Nephron (organoid): ENCODE measurements at regions not wholly inside any gene's neighbourhood (a gene's known extent, or its start where the extent isn't known, plus 50 kb on each side); places are given as distances from the start of the nearest gene placed in this dataset.

Source experiments
- H3K27ac Mint-ChIP-seq, 3 experiments: 2 replicates each; pipeline ENCODE4 v1.8.0; 2020; ENCODE audit warnings: mixed read lengths in 3 of 3, mild to moderate bottlenecking in 2 of 3, moderate library complexity in 1 of 3
- H3K27me3 Mint-ChIP-seq: 2 replicates; pipeline ENCODE4 v1.8.0; 2021; ENCODE audit warnings: low read depth, mild to moderate bottlenecking, moderate library complexity, mixed read lengths
- H3K36me3 Mint-ChIP-seq: 2 replicates; pipeline ENCODE4 v1.8.0; 2020; ENCODE audit warnings: low read depth, mixed read lengths
- H3K4me1 Mint-ChIP-seq: 2 replicates; pipeline ENCODE4 v1.8.0; 2020; ENCODE audit warnings: mixed read lengths
- H3K4me3 Mint-ChIP-seq, 3 experiments: 2 replicates each; pipeline ENCODE4 v1.8.0; 2020; ENCODE audit warnings: mild to moderate bottlenecking in 3 of 3, mixed read lengths in 3 of 3, moderate library complexity in 2 of 3
- H3K9me3 Mint-ChIP-seq: 2 replicates; pipeline ENCODE4 v1.8.0; 2020; ENCODE audit warnings: mixed read lengths
- CTCF ChIP-seq, 3 experiments: fragments of 200-600 bp; sonication (generic); IDR thresholded peaks; one replicate each; pipeline ENCODE4 v1.5.0; 2021; ENCODE audit warnings: antibody characterized with exemption in 3 of 3; ENCODE audit not compliant: unreplicated experiment in 3 of 3

- Mint-ChIP-seq H3K27me3 (peaks cover 14% of the 10 kb centered on the region), H3K4me3 (peak overlapping the region; percentile 18 to 51 (median 35)), H3K4me1 (peaks cover 31% of the 10 kb centered on the region), H3K27ac (peak overlapping the region; percentile 12 to 68 (median 64)), H3K36me3 (no peaks in the 10 kb centered on the region), H3K9me3 (no peaks in the 10 kb centered on the region)
- no peak for TF ChIP-seq CTCF (IDR thresholded peaks at IDR 0.05; ENCODE audit: unreplicated experiment in 3 of 3)
Measured at GRCh38 chr1:208834381-208835096, 590.4 kb upstream of the PLXNA2 start.

DNA sequence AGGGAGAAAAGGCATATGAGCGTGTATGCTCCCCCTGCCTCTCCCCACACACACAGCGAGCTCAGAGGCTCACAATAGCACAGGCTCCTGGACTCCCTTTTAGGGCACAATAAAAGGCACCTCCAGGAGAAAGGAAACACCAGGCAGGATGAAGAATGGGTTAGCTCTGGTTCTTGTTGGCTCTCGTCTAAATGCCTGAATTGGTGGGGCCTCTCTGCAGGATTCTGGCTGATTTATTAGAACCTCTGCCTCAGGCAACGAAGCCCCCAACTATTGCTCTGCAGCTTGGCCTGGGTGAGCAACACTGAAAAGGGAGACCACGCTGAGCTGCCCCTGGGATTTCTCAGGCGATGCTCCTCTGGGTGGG is 590.9 kb upstream of the PLXNA2 start:
- Mint-ChIP-seq H3K4me3 (peak overlapping the region; percentile 16 to 55 (median 18)), H3K27ac (peak overlapping the region; percentile 12 to 68 (median 64)), H3K36me3 (no peaks in the 10 kb centered on the region), H3K27me3 (peaks cover 14% of the 10 kb centered on the region), H3K4me1 (peaks cover 31% of the 10 kb centered on the region), H3K9me3 (no peaks in the 10 kb centered on the region)
- no peak for TF ChIP-seq CTCF (IDR thresholded peaks at IDR 0.05; ENCODE audit: unreplicated experiment in 3 of 3)

DNA sequence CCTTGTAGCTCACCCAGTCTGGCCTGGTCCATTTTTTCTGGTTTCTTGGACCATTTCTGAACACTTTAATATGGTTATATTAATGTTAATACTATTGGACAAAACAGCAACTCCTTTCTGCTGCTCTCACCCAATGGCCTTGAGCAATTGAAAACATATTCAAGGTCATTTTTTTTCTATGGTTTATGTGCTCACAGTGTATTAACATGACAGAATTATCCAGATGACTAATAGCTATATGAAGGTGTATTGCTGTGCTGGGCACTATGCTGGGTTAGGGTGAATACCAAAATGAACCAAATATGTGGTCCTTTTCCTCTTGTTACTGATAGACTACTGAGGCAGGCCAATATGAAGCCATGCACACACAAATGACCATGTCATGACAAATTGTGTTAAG is 591.6 kb upstream of the PLXNA2 start:
- Mint-ChIP-seq H3K36me3 (no peaks in the 10 kb centered on the region), H3K9me3 (no peaks in the 10 kb centered on the region)

DNA sequence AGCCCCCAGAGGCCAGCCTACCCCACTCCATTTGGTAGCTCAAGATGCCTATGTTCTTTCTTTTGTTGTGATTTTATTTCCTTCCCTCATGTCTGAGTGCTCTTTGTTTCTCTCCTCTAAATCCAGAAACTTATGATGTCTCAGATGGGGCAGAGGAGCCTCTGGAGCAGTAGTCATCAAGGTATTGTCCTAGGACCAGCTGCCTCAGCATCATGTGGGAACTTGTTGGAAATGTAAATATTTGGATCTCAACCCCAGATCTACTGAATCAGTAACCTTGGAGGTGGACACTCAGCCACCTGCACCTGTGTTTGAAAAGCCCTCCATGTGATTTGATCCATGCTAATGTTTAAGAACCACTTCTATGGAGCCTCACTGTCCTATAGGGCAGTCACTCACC is 593.1 kb upstream of the PLXNA2 start:
- Mint-ChIP-seq H3K4me1 (peaks cover 31% of the 10 kb centered on the region), H3K36me3 (no peaks in the 10 kb centered on the region), H3K27ac (no peak overlapping the region), H3K4me3 (no peak overlapping the region), H3K27me3 (peaks cover 22% of the 10 kb centered on the region), H3K9me3 (no peaks in the 10 kb centered on the region)
- TF ChIP-seq CTCF (IDR thresholded peaks at IDR 0.05; ENCODE audit: unreplicated experiment in 3 of 3), result no peak

More for the DNA sequence above, 591.6 kb upstream of the PLXNA2 start:
- Mint-ChIP-seq H3K4me1 (peaks cover 31% of the 10 kb centered on the region), H3K27ac (peak overlapping the region; percentile 12 to 68 (median 64)), H3K4me3 (no peak overlapping the region), H3K27me3 (peaks cover 15% of the 10 kb centered on the region)
- no peak for TF ChIP-seq CTCF (IDR thresholded peaks at IDR 0.05; ENCODE audit: unreplicated experiment in 3 of 3)

DNA sequence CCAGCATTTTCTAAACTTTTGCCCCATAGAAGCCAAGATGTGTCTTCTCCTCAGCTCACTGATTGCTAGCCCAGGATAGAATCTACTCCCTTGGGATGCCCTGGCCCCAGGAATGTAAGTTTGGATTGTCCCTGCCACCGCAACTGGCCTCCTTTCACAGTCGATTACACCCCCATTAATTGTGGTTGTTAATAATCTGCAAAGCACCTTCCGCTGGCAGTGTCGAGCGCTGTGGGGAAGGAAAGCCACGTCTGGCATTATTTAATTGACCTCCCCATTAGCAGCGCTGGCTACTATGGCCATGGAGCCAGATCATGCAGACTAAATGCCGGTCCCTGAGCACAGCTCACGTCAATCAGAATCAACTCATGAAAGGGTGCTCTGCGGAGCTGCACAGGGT is 597.3 kb upstream of the PLXNA2 start:
- Mint-ChIP-seq H3K4me3 (no peak overlapping the region), H3K36me3 (no peaks in the 10 kb centered on the region), H3K4me1 (no peaks in the 10 kb centered on the region), H3K9me3 (no peaks in the 10 kb centered on the region), H3K27me3 (peaks cover 32% of the 10 kb centered on the region), H3K27ac (no peak overlapping the region)
- TF ChIP-seq CTCF (IDR thresholded peaks at IDR 0.05; ENCODE audit: unreplicated experiment in 3 of 3), result no peak

GRCh38 chr1:208842451-208842850 is 598.3 kb upstream of the PLXNA2 start:
- no peak overlapping the region for H3K4me3 Mint-ChIP-seq
- no peaks in the 10 kb centered on the region for H3K9me3 Mint-ChIP-seq
- H3K27me3 Mint-ChIP-seq, result peaks cover 30% of the 10 kb centered on the region
- no peaks in the 10 kb centered on the region for H3K36me3 Mint-ChIP-seq
- no peaks in the 10 kb centered on the region for H3K4me1 Mint-ChIP-seq
- no peak overlapping the region for H3K27ac Mint-ChIP-seq
- no peak for TF ChIP-seq CTCF (IDR thresholded peaks at IDR 0.05; ENCODE audit: unreplicated experiment in 3 of 3)
